ENCODE measurements at regions not wholly inside any gene's neighbourhood (a gene's known extent, or its start where the extent isn't known, plus 50 kb on each side); places are given as distances from the start of the nearest gene placed in this dataset.

DNA sequence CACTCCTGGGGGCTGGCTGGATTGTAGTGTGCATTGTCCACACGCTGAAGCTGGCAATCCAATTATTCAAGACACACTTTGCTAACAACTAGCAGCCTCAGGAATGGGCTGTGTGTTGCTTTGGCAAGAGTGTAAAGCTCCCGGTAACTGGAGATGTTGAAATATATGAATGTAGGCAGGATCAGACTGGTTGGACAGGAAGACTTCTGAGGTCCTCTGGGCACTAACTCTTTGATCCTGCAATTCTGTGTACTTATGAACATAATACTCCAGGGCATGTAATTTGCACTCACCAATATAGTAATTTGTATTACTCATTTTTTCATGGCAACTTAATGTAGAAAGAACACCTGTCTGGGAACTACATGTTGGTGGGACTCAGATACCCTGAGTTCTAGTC lies 106.7 kb upstream of the SLC28A3 start:
- CTCF ChIA-PET: no interaction called here
- intact Hi-C loops (cut with micrococcal nuclease): no loop called here

DNA sequence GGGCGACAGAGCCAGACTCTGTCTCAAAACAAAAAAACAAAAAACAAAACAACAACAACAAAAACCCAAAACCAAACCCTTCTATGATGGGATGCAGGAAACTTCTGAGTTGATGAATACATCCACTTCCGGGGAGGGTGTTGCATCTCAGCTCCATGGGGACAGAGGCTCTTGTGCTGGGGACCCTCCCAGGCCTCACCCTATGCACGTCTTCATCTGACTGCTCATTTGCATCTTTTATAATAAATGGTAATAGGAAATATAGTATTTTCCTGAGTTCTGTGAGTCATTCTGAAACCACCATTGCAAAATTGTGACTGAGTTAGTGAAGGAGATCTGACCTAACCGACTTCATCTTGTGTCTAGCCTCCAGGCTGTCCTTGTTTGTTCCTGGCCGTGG lies 109.5 kb upstream of the SLC28A3 start:
- no peaks in the 10 kb centered on the region for H3K9me3 ChIP-seq (ENCODE audit: low read length)
- POLR2A ChIA-PET (ENCODE audit: unreplicated experiment): no interaction called here
- DNase-seq: no peak
- no peak overlapping the region for H3K27ac ChIP-seq (ENCODE audit: low read length)
- no peak overlapping the region for H2AFZ ChIP-seq (ENCODE audit: low read length)
- no peak for TF ChIP-seq EZH2 (IDR thresholded peaks at IDR 0.05; ENCODE audit: low read length, unreplicated experiment)
- TF ChIP-seq EZH2phosphoT487 (IDR thresholded peaks at IDR 0.05; ENCODE audit: borderline replicate concordance, low read length): no peak
- TF ChIP-seq, protein P1, sequence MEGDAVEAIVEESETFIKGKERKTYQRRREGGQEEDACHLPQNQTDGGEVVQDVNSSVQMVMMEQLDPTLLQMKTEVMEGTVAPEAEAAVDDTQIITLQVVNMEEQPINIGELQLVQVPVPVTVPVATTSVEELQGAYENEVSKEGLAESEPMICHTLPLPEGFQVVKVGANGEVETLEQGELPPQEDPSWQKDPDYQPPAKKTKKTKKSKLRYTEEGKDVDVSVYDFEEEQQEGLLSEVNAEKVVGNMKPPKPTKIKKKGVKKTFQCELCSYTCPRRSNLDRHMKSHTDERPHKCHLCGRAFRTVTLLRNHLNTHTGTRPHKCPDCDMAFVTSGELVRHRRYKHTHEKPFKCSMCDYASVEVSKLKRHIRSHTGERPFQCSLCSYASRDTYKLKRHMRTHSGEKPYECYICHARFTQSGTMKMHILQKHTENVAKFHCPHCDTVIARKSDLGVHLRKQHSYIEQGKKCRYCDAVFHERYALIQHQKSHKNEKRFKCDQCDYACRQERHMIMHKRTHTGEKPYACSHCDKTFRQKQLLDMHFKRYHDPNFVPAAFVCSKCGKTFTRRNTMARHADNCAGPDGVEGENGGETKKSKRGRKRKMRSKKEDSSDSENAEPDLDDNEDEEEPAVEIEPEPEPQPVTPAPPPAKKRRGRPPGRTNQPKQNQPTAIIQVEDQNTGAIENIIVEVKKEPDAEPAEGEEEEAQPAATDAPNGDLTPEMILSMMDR (conservative IDR thresholded peaks at IDR 0.05; ENCODE audit: low read depth, low read length): no peak
- no peak for ATAC-seq
- CTCF ChIA-PET: no interaction called here
- intact Hi-C loops (cut with micrococcal nuclease): no loop called here
- H3K4me1 ChIP-seq (ENCODE audit: insufficient read depth, low read length): no peaks in the 10 kb centered on the region
- no peaks in the 10 kb centered on the region for H3K27me3 ChIP-seq (ENCODE audit: low read length)
- H3K79me2 ChIP-seq (ENCODE audit: low read length): no peaks in the 10 kb centered on the region
- H3F3A ChIP-seq (ENCODE audit: low read length, unreplicated experiment): no peaks in the 10 kb centered on the region
- H3K9me2 ChIP-seq (replicated peaks; ENCODE audit: low read length): no peaks in the 10 kb centered on the region
- H3K4me3 ChIP-seq (ENCODE audit: low read length): no peak overlapping the region
- no TSS peak for BruUV-seq (replicated peaks)
- H3K4me2 ChIP-seq (ENCODE audit: low read length): no peak overlapping the region
- no peaks in the 10 kb centered on the region for H4K20me1 ChIP-seq (ENCODE audit: low read length)
- H3K9ac ChIP-seq (ENCODE audit: low read length): no peak overlapping the region
- H3K36me3 ChIP-seq (ENCODE audit: low read depth, low read length): no peaks in the 10 kb centered on the region

More for the DNA sequence above, 106.7 kb upstream of the SLC28A3 start:
- no peaks in the 10 kb centered on the region for H3K27me3 ChIP-seq (ENCODE audit: low read length)
- BruUV-seq (replicated peaks): no TSS peak
- no peak for DNase-seq
- H3K36me3 ChIP-seq (ENCODE audit: low read depth, low read length): no peaks in the 10 kb centered on the region
- H2AFZ ChIP-seq (ENCODE audit: low read length): no peak overlapping the region
- no peaks in the 10 kb centered on the region for H3K79me2 ChIP-seq (ENCODE audit: low read length)
- no peaks in the 10 kb centered on the region for H3K9me2 ChIP-seq (replicated peaks; ENCODE audit: low read length)
- no peaks in the 10 kb centered on the region for H3F3A ChIP-seq (ENCODE audit: low read length, unreplicated experiment)
- H3K4me1 ChIP-seq (ENCODE audit: insufficient read depth, low read length): no peaks in the 10 kb centered on the region
- H3K4me3 ChIP-seq (ENCODE audit: low read length): no peak overlapping the region
- no peak for ATAC-seq
- H4K20me1 ChIP-seq (ENCODE audit: low read length): no peaks in the 10 kb centered on the region
- no peak overlapping the region for H3K9ac ChIP-seq (ENCODE audit: low read length)
- TF ChIP-seq, protein P1 (conservative IDR thresholded peaks at IDR 0.05; ENCODE audit: low read depth, low read length): no peak
- TF ChIP-seq EZH2phosphoT487 (IDR thresholded peaks at IDR 0.05; ENCODE audit: borderline replicate concordance, low read length) (no peak), EZH2 (IDR thresholded peaks at IDR 0.05; ENCODE audit: low read length, unreplicated experiment) (no peak)
- H3K27ac ChIP-seq (ENCODE audit: low read length): no peak overlapping the region
- no peaks in the 10 kb centered on the region for H3K9me3 ChIP-seq (ENCODE audit: low read length)
- no peak overlapping the region for H3K4me2 ChIP-seq (ENCODE audit: low read length)
- POLR2A ChIA-PET (ENCODE audit: unreplicated experiment): no interaction called here

DNA sequence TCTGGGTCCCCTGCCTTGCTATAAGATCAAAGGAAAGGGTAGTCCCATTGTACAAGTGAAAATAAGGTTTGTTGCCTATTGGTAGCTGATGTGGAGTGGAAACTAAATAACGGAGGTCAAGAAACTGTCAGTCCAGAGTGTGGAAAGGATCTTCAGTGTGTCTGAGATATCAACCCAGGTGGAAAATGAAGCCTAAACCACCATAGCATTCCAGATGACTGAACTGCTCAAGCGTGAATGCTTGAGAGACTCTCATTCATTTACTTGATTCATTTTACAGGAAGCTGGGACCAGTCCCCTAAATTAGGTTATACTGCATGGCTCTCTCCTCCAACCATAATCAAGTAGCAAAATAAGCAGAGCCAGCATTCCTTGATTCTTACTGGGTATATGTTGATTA lies 116.0 kb upstream of the SLC28A3 start:
- POLR2A ChIA-PET (ENCODE audit: unreplicated experiment): no interaction called here
- H3K4me1 ChIP-seq (ENCODE audit: insufficient read depth, low read length): no peaks in the 10 kb centered on the region
- BruUV-seq (replicated peaks): no TSS peak

More for the DNA sequence above, 116.0 kb upstream of the SLC28A3 start:
- Histone ChIP-seq H3K9ac (ENCODE audit: low read length) (no peak overlapping the region), H3K9me2 (replicated peaks; ENCODE audit: low read length) (no peaks in the 10 kb centered on the region), H3K9me3 (ENCODE audit: low read length) (no peaks in the 10 kb centered on the region), H3K4me3 (ENCODE audit: low read length) (no peak overlapping the region), H3K4me2 (ENCODE audit: low read length) (no peak overlapping the region), H3F3A (ENCODE audit: low read length, unreplicated experiment) (no peaks in the 10 kb centered on the region), H4K20me1 (ENCODE audit: low read length) (no peaks in the 10 kb centered on the region), H3K36me3 (ENCODE audit: low read depth, low read length) (no peaks in the 10 kb centered on the region), H3K79me2 (ENCODE audit: low read length) (no peaks in the 10 kb centered on the region), H3K27me3 (ENCODE audit: low read length) (no peaks in the 10 kb centered on the region), H2AFZ (ENCODE audit: low read length) (no peak overlapping the region), H3K27ac (ENCODE audit: low read length) (no peak overlapping the region)
- intact Hi-C loops (cut with micrococcal nuclease): no loop called here
- CTCF ChIA-PET: no interaction called here
- DNase-seq (no peak), ATAC-seq (no peak)
- TF ChIP-seq, protein P1 (conservative IDR thresholded peaks at IDR 0.05; ENCODE audit: low read depth, low read length): no peak
- TF ChIP-seq EZH2phosphoT487 (IDR thresholded peaks at IDR 0.05; ENCODE audit: borderline replicate concordance, low read length) (no peak), EZH2 (IDR thresholded peaks at IDR 0.05; ENCODE audit: low read length, unreplicated experiment) (no peak)
